ENCODE measurements at regions not wholly inside any gene's neighbourhood (a gene's known extent, or its start where the extent isn't known, plus 50 kb on each side); places are given as distances from the start of the nearest gene placed in this dataset.

DNA sequence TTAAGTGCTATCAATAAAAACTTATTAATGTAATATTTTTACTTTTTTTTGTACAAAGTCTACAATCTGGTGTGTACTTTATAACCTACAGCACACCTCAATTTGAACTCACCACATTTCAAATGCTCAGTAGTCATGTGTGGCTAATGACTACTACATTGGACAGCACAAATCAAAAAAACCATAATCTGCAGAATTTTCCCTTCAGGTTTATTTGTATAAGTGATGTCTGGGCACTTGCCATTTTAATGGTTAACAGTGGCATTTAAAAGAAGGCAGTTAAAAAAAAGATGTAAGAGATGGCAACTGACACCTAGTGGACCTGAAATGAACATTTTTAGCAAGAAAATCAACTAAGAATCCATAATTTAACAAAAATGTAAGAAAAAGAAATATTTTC is 124.6 kb upstream of the NRBF2 start:
- TF ChIP-seq NFIC (IDR thresholded peaks at IDR 0.05) = no peak
- no peak for TF ChIP-seq TEAD4 (IDR thresholded peaks at IDR 0.05)
- TF ChIP-seq EP300 (IDR thresholded peaks at IDR 0.05; ENCODE audit: borderline replicate concordance) = no peak
- no peak for TF ChIP-seq CEBPB (IDR thresholded peaks at IDR 0.05)
- no peak for TF ChIP-seq RAD21 (IDR thresholded peaks at IDR 0.05; ENCODE audit: low read depth)
- TF ChIP-seq EGR1 (IDR thresholded peaks at IDR 0.05) = no peak
- TF ChIP-seq TCF12 (IDR thresholded peaks at IDR 0.05; ENCODE audit: low read depth) = no peak
- no peak for TF ChIP-seq FOXM1 (IDR thresholded peaks at IDR 0.05; ENCODE audit: borderline replicate concordance, low read depth)
- TF ChIP-seq, protein P1, sequence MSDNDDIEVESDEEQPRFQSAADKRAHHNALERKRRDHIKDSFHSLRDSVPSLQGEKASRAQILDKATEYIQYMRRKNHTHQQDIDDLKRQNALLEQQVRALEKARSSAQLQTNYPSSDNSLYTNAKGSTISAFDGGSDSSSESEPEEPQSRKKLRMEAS (IDR thresholded peaks at IDR 0.05) = no peak
- TF ChIP-seq, protein P2, sequence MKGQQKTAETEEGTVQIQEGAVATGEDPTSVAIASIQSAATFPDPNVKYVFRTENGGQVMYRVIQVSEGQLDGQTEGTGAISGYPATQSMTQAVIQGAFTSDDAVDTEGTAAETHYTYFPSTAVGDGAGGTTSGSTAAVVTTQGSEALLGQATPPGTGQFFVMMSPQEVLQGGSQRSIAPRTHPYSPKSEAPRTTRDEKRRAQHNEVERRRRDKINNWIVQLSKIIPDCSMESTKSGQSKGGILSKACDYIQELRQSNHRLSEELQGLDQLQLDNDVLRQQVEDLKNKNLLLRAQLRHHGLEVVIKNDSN (IDR thresholded peaks at IDR 0.05) = no peak
- no peak for TF ChIP-seq ZBTB7A (IDR thresholded peaks at IDR 0.05; ENCODE audit: low read depth)
- TF ChIP-seq, protein P3, sequence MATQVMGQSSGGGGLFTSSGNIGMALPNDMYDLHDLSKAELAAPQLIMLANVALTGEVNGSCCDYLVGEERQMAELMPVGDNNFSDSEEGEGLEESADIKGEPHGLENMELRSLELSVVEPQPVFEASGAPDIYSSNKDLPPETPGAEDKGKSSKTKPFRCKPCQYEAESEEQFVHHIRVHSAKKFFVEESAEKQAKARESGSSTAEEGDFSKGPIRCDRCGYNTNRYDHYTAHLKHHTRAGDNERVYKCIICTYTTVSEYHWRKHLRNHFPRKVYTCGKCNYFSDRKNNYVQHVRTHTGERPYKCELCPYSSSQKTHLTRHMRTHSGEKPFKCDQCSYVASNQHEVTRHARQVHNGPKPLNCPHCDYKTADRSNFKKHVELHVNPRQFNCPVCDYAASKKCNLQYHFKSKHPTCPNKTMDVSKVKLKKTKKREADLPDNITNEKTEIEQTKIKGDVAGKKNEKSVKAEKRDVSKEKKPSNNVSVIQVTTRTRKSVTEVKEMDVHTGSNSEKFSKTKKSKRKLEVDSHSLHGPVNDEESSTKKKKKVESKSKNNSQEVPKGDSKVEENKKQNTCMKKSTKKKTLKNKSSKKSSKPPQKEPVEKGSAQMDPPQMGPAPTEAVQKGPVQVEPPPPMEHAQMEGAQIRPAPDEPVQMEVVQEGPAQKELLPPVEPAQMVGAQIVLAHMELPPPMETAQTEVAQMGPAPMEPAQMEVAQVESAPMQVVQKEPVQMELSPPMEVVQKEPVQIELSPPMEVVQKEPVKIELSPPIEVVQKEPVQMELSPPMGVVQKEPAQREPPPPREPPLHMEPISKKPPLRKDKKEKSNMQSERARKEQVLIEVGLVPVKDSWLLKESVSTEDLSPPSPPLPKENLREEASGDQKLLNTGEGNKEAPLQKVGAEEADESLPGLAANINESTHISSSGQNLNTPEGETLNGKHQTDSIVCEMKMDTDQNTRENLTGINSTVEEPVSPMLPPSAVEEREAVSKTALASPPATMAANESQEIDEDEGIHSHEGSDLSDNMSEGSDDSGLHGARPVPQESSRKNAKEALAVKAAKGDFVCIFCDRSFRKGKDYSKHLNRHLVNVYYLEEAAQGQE (IDR thresholded peaks at IDR 0.05; ENCODE audit: low read depth) = no peak
- no peak for TF ChIP-seq TAF1 (IDR thresholded peaks at IDR 0.05; ENCODE audit: low read depth)
- no peak for TF ChIP-seq YY1 (IDR thresholded peaks at IDR 0.05; ENCODE audit: low read depth)

DNA sequence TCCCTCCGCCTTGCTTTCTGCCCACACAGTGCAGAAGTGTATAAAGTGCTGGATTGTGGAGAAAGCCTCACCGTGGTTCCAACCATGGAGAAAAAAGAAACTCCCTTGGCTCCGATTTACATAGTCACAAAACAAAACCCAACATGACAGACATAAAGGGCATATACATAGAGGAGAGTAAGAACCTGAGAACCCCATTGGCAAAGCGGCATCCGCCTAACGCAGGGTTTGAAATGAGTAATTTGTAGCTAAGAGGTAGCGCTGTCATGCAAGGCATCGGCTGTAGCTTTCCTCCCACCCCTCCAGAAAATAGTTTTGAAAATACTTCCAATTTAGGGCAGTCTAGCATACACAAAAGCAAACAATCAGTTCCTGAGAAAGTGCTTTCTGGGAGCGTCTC is 126.0 kb upstream of the NRBF2 start:
- no peak for TF ChIP-seq RAD21 (IDR thresholded peaks at IDR 0.05; ENCODE audit: low read depth)
- TF ChIP-seq, protein P1 (IDR thresholded peaks at IDR 0.05) = no peak
- TF ChIP-seq EP300 (IDR thresholded peaks at IDR 0.05; ENCODE audit: borderline replicate concordance) = no peak
- TF ChIP-seq TEAD4 (IDR thresholded peaks at IDR 0.05) = no peak
- TF ChIP-seq ZBTB7A (IDR thresholded peaks at IDR 0.05; ENCODE audit: low read depth) = no peak
- TF ChIP-seq, protein P3 (IDR thresholded peaks at IDR 0.05; ENCODE audit: low read depth) = no peak
- TF ChIP-seq CREB1 (IDR thresholded peaks at IDR 0.05; ENCODE audit: low read depth) = no peak
- TF ChIP-seq FOXM1 (IDR thresholded peaks at IDR 0.05; ENCODE audit: borderline replicate concordance, low read depth) = no peak
- TF ChIP-seq YY1 (IDR thresholded peaks at IDR 0.05; ENCODE audit: low read depth) = no peak
- no peak for TF ChIP-seq NFIC (IDR thresholded peaks at IDR 0.05)
- TF ChIP-seq EGR1 (IDR thresholded peaks at IDR 0.05) = no peak
- no peak for TF ChIP-seq CEBPB (IDR thresholded peaks at IDR 0.05)
- no peak for TF ChIP-seq TCF12 (IDR thresholded peaks at IDR 0.05; ENCODE audit: low read depth)
- no peak for TF ChIP-seq TAF1 (IDR thresholded peaks at IDR 0.05; ENCODE audit: low read depth)
- TF ChIP-seq, protein P2 (IDR thresholded peaks at IDR 0.05) = no peak

DNA sequence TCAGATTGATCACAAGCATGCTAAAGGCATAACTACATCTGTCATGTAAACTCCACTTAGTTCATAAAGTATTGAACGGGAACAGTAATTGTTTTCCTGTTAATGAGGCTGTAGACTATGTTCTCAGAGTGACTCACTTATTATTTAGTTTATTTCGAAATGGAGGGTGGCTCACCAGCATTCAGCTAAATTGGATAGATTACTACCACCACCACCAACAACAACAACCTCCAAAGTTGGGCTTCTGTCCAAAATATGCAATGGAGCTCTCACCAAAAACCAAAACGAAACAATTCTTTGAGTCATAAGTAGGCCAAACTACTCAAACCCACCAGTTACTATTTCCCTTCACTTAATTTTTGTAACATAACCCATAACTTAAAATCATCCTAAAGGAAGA is 127.9 kb upstream of the NRBF2 start:
- no peak for TF ChIP-seq FOXM1 (IDR thresholded peaks at IDR 0.05; ENCODE audit: borderline replicate concordance, low read depth)
- TF ChIP-seq CREB1 (IDR thresholded peaks at IDR 0.05; ENCODE audit: low read depth) = no peak
- no peak for TF ChIP-seq CEBPB (IDR thresholded peaks at IDR 0.05)
- TF ChIP-seq RAD21 (IDR thresholded peaks at IDR 0.05; ENCODE audit: low read depth) = no peak
- TF ChIP-seq TEAD4 (IDR thresholded peaks at IDR 0.05) = no peak
- TF ChIP-seq EGR1 (IDR thresholded peaks at IDR 0.05) = no peak
- TF ChIP-seq, protein P2 (IDR thresholded peaks at IDR 0.05) = no peak

DNA sequence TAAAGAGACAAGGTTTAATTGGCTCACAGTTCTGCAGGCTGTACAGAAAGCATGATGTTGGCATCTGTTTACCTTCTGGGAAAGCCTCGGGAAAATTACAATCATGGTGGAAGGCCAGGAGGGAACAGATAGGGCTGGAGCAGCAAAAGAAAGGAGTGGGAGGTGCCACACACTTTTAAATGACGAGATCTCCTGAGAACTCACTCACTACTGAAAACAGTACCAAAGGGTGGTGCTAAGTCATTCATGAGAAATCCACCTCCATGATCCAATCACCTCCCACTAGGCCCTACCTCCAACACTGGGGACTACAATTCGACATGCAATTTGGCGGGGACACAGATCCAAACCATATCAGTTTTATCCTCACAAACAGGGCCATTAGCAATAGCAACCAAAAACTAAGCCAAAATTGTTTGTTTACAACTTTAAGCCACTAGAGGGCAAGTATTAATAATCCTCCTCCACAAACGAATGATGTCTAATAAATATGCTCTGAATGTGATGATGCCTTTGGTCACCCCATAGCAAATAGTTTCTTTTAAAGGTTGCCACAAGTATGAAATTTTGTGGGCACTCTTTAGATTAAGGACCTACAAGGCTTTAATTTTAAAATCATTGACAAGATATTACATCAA is 129.2 kb upstream of the NRBF2 start:
- peak; percentile 18; the same call in 1 of the 2 replicates for TF ChIP-seq RAD21 (IDR thresholded peaks at IDR 0.05; ENCODE audit: low read depth)
- no peak for TF ChIP-seq CREB1 (IDR thresholded peaks at IDR 0.05; ENCODE audit: low read depth)
- no peak for TF ChIP-seq FOXM1 (IDR thresholded peaks at IDR 0.05; ENCODE audit: borderline replicate concordance, low read depth)

DNA sequence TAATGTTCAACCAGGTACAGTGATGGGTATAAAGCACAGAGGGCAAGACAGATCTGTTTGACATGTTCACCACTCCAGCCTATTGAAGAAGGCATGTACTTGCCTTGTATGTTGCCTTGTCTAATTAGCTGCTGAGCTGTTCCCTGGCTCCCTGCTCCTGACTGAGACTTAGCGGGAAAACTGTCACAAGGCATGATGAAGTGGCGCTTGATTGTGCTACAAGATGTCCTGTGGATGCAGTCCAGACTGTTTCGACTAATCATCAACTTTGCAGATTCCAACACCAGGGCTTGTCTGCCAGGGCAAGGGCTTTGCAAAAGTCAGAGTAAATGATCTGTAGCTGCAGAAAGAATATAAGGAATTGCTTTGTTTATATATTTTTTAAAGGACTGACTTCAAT is 136.2 kb upstream of the NRBF2 start:
- TF ChIP-seq TEAD4 (IDR thresholded peaks at IDR 0.05) (no peak), FOXM1 (IDR thresholded peaks at IDR 0.05; ENCODE audit: borderline replicate concordance, low read depth) (no peak), RAD21 (IDR thresholded peaks at IDR 0.05; ENCODE audit: low read depth) (no peak), TAF1 (IDR thresholded peaks at IDR 0.05; ENCODE audit: low read depth) (no peak), ZBTB7A (IDR thresholded peaks at IDR 0.05; ENCODE audit: low read depth) (no peak), CEBPB (IDR thresholded peaks at IDR 0.05) (no peak), EP300 (IDR thresholded peaks at IDR 0.05; ENCODE audit: borderline replicate concordance) (no peak), YY1 (IDR thresholded peaks at IDR 0.05; ENCODE audit: low read depth) (no peak), CREB1 (IDR thresholded peaks at IDR 0.05; ENCODE audit: low read depth) (no peak)
- TF ChIP-seq, protein P2 (IDR thresholded peaks at IDR 0.05) = no peak
